ENCODE measurements at regions not wholly inside any gene's neighbourhood (a gene's known extent, or its start where the extent isn't known, plus 50 kb on each side); places are given as distances from the start of the nearest gene placed in this dataset.

GRCh38 chr6:56752009-56752408, 109.3 kb upstream of the DST start:
- ChIA-PET CTCF (no interaction called here), POLR2A (no interaction called here)
- Mint-ChIP-seq H3K9me3 (no peaks in the 10 kb centered on the region), H3K27ac (no peak overlapping the region), H3K4me1 (ENCODE audit: low read depth) (no peaks in the 10 kb centered on the region), H3K36me3 (ENCODE audit: low read depth) (no peaks in the 10 kb centered on the region), H3K27me3 (no peaks in the 10 kb centered on the region), H3K4me3 (no peak overlapping the region)
- DNase-seq = no peak
- TF ChIP-seq, protein P1, sequence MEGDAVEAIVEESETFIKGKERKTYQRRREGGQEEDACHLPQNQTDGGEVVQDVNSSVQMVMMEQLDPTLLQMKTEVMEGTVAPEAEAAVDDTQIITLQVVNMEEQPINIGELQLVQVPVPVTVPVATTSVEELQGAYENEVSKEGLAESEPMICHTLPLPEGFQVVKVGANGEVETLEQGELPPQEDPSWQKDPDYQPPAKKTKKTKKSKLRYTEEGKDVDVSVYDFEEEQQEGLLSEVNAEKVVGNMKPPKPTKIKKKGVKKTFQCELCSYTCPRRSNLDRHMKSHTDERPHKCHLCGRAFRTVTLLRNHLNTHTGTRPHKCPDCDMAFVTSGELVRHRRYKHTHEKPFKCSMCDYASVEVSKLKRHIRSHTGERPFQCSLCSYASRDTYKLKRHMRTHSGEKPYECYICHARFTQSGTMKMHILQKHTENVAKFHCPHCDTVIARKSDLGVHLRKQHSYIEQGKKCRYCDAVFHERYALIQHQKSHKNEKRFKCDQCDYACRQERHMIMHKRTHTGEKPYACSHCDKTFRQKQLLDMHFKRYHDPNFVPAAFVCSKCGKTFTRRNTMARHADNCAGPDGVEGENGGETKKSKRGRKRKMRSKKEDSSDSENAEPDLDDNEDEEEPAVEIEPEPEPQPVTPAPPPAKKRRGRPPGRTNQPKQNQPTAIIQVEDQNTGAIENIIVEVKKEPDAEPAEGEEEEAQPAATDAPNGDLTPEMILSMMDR (IDR thresholded peaks at IDR 0.05) = no peak
- ATAC-seq = no peak
- intact Hi-C loops (cut with micrococcal nuclease) = no loop called here

- TF ChIP-seq, protein P1 (IDR thresholded peaks at IDR 0.05) = no peak
- no peaks in the 10 kb centered on the region for H3K36me3 Mint-ChIP-seq (ENCODE audit: low read depth)
- H3K9me3 Mint-ChIP-seq = no peaks in the 10 kb centered on the region
- ChIA-PET CTCF (no interaction called here), POLR2A (no interaction called here)
- no peak overlapping the region for H3K27ac Mint-ChIP-seq
- intact Hi-C loops (cut with micrococcal nuclease) = no loop called here
- no peak for DNase-seq
- H3K4me1 Mint-ChIP-seq (ENCODE audit: low read depth) = no peaks in the 10 kb centered on the region
- ATAC-seq = no peak
- no peak overlapping the region for H3K4me3 Mint-ChIP-seq
- no peaks in the 10 kb centered on the region for H3K27me3 Mint-ChIP-seq
These were observed 108.9 kb upstream of the DST start for GRCh38 chr6:56751604-56752003.

DNA sequence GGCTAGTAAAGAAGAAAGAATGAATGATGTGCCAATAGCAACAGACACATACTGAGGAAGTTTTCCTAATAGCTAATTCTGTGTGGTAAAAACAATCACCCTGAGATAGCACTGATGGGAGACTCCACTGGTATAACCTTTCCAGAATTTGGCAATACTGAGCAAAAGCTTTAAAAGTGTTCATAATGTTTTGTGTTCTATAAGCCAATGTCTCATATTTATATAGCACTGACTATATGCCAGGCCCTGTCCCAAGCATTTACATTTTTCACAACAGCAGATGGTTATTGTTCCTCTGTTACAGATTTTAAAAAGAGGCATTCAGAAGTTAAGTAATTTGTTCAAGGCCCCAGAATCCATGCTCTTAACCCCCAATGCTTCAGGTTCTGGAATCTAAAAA, 108.0 kb upstream of the DST start:
- intact Hi-C loops (cut with micrococcal nuclease) = no loop called here
- ChIA-PET CTCF (no interaction called here), POLR2A (no interaction called here)
- no peak overlapping the region for H3K4me3 Mint-ChIP-seq
- DNase-seq (no peak), ATAC-seq (no peak)
- no peak overlapping the region for H3K27ac Mint-ChIP-seq
- no peaks in the 10 kb centered on the region for H3K4me1 Mint-ChIP-seq (ENCODE audit: low read depth)
- TF ChIP-seq, protein P1 (IDR thresholded peaks at IDR 0.05) = no peak
- H3K9me3 Mint-ChIP-seq = no peaks in the 10 kb centered on the region
- no peaks in the 10 kb centered on the region for H3K36me3 Mint-ChIP-seq (ENCODE audit: low read depth)
- H3K27me3 Mint-ChIP-seq = no peaks in the 10 kb centered on the region

DNA sequence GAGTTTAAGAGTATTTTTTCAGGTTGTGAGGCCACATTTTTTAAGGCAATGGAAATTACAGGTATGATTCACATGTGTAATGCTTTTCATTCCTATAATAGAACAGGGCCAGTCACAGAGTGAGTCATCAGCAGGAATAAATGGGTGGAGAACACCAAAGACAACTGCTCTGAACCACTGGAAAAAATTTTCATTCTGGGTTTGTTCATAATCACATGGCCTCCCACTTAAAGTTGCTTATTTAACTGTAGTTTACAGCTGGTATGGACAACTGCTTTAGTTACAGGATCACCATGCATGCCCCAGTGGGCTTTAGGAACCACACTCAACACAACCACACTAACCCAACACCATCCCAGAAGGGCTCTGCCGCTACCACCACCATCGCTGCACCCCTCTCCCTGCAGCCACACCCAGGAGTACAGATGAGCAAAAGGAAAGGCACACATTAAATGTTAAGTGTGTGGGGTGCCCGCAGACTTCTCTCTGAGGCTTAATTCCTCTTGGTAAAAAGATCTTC, 107.0 kb upstream of the DST start:
- ATAC-seq = no peak
- CTCF ChIA-PET = no interaction called here

DNA sequence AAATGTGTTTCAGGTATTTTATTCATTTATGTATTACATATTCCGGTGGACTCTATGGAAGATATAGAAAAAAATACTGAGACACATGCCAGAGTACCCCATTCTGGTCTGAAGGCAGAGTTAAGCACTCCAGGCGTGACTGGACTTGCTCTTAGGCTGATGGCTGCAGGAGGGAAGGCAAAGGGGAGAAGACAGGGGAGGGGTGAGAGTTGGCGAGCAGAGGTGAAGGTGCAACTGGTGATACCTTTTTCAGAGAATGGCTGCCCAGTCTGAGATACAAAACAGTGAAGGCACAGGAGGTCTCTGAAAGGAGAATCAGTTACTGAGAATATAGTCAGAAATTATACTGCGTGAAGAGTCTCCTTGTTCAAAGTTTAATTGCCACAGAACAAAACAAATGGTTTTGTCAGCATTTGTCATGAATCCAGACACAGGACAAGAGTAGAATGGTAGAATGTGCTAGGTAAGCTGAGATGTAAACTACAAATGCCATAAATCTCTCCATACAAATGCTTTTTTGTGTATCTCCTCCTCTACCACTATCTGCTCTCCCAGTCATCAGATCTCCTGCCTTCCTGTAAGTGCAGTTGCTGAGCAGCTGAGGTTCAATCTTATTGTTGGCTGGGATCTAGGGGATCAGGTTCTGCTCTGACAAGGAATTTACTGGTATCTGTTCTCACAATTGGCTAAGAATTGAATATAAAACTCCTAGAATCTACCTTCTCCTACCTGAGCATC, 104.2 kb upstream of the DST start:
- CTCF ChIA-PET = interaction anchor here (0.8 kb wide), 1 partner anchor 25 kb away, joined by 3 read pairs; no protein-coding TSS in a partner anchor
- Mint-ChIP-seq H3K9me3 (no peaks in the 10 kb centered on the region), H3K27ac (no peak overlapping the region), H3K4me3 (no peak overlapping the region), H3K36me3 (ENCODE audit: low read depth) (no peaks in the 10 kb centered on the region), H3K4me1 (ENCODE audit: low read depth) (no peaks in the 10 kb centered on the region), H3K27me3 (no peaks in the 10 kb centered on the region)
- TF ChIP-seq, protein P1 (IDR thresholded peaks at IDR 0.05) = no peak
- POLR2A ChIA-PET = no interaction called here
- ATAC-seq (no peak), DNase-seq (no peak)
- intact Hi-C loops (cut with micrococcal nuclease) = no loop called here

More for the DNA sequence above, 107.0 kb upstream of the DST start:
- no peaks in the 10 kb centered on the region for H3K9me3 Mint-ChIP-seq
- H3K36me3 Mint-ChIP-seq (ENCODE audit: low read depth) = no peaks in the 10 kb centered on the region
- no peak overlapping the region for H3K4me3 Mint-ChIP-seq
- intact Hi-C loops (cut with micrococcal nuclease) = no loop called here
- no peak for DNase-seq
- no peaks in the 10 kb centered on the region for H3K27me3 Mint-ChIP-seq
- no peaks in the 10 kb centered on the region for H3K4me1 Mint-ChIP-seq (ENCODE audit: low read depth)
- H3K27ac Mint-ChIP-seq = no peak overlapping the region
- TF ChIP-seq, protein P1 (IDR thresholded peaks at IDR 0.05) = no peak
- POLR2A ChIA-PET = no interaction called here

Data from activated CD8-positive, alpha-beta T cell treated with anti-CD3 and anti-CD28 coated beads for 36 hours (primary cell).